ENCODE measurements at regions not wholly inside any gene's neighbourhood (a gene's known extent, or its start where the extent isn't known, plus 50 kb on each side); places are given as distances from the start of the nearest gene placed in this dataset.

DNA sequence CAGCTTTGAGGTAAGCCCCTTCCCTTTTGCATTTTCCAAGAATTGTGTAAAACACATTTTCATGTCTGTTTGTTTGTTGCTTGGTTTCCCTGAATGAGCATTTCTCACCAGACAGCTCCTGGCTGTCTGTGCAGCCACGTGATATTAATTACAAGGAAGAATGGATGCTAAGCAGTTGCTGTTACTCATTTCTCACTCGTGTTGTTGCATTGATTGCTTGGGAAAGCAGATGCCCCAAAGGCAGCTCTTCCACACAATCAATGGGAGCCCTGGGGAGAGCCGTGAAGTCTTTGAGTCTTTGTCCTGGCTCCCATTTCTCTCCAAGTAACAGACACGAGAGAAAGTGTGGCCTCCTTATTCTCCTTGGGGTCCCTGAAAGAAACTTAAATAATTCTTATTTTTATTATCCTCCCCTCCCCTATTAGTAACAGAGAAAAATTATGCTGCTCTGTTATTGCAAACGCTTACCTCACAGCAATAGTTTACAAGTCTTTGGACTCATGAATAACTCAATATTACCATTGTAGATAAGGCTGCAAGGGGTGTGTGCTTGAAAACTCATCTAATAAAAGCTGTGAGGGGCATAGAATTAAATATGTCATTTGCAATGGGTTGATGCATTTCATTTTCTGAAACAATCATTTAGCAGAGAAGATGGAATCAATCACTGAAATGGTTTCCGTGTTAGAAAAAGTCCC, 127.7 kb upstream of the CAMK1G start:
- no peak for DNase-seq

DNA sequence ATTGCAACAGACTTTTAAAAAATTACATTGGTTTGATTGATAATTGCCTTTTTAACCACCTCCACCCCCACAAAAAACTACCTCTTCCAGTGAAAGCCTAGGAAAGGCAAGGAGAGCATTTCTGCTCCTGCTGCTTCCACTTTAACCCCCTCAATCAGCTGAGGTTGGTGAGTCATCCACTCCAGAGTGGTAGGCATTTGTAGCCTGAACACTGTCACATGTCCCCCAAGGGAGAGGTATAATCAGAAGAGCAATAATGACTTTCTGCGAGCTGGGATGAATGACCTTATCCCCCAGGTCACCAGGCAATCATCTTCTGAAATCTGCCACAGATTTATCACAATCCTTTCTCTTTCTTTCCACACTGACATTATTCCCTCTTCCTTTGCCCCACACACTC, 126.6 kb upstream of the CAMK1G start:
- DNase-seq = no peak

DNA sequence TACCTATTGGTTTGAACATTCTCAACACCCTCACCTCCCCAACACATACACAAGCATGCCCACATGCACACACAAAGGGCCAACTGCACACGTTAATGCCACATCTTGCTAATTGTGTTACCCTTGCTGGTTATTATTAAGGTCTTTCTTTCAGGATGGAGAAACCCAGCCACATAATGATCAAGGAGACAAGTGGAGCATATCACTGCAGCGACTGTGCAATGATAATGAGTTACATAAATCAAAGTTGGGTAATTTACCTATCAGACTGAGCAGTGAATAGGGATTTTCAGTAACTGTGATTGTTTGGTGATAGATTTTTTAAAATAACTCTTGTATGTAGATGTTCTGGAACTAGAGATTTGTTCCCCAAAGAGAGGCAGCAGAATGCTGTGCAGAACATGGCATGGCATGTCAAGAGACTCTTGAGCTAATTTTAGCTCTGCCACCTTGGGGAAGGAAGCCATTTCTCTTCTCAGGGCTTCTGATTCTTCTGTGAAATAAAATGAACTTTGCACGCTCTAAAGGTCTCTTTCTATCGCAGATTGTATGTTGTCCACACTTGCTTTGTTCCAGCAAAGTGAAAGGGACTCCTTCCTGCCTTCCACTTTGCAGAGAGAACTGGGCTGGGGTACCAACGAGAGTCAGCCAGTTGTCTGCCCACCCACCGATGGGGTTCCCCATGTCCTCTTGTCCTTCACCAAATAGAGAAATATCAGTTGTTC, 126.0 kb upstream of the CAMK1G start:
- DNase-seq = no peak

DNA sequence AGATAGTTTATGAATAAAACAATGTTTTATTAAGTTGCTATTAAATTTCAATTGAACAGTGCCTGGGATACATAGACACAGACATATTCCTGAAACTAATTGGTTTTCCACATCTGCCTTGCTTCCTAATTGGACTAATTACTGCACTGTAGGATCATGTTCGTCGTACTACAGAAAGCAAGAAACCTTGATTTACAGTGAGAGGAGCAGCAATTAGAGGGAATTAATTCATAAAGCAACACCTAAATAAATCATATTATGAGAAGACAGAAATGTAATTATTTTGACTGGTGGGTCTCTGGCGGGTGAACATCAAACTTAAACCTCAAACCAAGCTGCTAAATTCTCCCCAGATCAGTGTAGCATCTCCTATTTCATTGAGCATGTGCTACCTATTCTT, 124.6 kb upstream of the CAMK1G start:
- no peak for DNase-seq

DNA sequence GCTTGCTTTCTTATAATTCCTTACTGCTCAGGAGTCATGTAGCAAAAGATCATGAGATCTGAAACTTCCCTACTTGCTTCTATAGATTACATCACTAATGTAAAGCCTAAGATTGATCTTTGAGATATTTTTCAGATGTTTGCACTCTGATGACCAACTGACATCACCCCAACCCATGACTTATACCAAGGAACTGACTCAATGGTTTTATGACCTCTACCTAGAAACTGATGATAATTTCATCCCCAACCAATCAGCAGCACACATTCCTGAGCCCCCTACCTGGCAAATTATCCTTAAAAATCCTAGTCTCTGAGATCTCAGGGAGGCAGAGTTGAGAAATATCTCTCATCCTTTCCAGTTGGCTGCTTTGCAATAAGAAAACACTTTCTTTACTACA, 122.3 kb upstream of the CAMK1G start:
- no peak for DNase-seq

DNA sequence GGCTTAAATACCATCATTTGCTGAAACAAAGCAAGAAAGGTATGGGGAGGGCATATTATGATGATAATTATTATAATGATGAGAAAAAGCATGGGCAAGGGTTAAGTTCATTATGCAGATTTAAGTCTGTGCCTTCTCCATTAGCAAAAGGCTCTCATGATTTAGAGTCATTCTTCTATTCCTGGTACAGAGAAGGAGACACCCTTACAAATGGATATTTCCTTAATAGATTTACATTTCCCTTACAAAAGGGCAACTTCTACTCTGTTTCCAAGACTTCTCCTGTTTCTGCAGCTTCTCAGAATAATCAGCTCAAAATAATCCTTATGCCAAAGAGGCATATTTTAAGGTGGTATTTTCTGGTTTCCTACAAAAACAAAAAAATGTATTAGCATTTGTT, 121.1 kb upstream of the CAMK1G start:
- no peak for DNase-seq

DNA sequence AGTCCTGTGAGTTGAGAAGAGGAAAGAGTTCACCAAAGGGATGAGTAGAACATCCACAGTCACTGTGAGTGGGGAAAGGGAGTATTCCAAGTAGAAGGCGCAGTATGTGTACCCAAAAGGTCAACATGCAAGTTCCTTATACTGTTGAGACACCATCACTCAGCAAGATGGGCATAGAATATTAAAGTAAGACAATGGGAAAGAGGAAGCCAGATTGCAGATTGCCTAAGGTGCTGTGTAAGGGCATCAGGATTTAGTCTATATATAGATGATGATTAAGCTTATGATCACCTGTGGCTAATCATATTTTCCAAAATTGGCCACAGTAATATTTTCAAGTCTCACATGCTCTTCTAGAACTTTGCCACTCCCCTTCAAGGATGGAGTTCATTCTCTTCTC, 120.1 kb upstream of the CAMK1G start:
- no peak for DNase-seq

DNA sequence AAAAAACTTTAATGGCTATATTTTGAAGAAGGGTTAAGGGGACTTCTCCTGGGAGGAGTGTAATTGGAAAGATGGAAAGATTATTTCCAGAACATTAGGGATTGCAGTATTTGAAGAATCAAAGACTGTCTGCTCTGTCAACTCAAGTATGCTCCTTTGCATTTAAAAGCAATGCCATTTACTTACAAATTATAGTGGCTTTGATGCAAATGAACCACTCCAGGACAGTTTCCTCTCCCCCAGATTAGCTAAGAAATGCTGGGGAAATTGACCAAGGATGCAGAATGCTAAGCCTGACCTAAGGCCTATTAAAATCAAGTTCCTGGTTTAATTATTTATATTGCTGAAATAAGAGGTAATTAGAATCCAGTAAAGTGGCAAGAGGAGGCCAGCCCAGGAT, 110.5 kb upstream of the CAMK1G start:
- no peak for DNase-seq

DNA sequence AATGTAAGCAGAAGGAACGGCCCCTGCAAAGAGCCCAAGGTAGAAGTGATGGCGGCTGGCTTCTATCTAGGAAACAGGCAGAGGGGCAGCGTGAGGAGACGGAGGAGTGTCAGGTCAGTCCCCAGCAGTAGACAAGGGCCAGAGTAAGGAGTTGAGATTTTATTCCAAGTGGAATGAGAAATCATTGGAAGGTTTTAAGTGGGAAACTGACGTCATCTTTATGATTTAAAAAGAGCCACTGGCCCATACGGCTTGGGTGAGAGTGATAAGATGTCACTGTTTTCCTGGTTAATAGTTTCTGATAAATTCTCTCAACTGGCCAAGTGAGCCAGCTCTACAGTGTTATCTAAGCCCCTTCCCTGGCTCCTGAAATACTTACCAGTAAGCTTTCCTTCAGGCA, 103.2 kb upstream of the CAMK1G start:
- DNase-seq = no peak

DNA sequence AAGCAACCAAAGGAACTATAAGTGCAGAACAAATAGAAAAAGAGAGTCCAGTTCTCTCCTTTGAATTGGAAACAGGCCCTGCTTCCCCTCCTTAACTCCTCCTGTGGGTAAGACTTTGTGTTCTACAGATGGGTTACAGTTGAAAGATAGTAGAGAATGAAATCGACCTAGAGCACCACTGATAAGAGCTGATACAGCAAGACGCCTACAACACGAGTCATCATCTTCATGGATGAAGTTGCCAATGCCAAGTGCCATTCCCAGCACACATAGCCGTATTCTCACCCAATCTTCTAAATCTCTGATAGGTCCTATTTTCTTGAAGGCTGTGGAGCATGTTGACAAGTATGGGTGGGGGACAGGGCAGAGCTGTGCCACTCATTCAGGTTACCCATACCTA, 99.8 kb upstream of the CAMK1G start:
- DNase-seq = no peak

DNA sequence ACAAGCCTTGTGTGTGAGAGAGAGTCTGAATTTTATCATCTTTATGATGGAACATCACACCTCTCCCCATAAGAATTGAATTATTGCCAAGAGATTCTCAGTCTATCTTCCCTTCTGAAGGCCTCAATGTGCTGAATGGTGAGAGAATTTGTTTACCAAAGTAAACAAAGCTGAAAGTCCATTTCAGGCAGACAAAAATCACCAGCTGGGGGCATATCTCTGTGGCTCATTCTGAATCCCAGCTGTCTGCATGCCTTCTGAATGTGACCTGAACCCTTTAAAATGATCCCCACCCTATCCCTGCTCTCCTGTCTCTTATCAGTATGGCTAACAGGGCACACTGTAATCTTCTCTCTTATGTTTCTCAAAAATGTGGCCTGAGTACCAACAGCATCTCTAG, 99.1 kb upstream of the CAMK1G start:
- DNase-seq = no peak

DNA sequence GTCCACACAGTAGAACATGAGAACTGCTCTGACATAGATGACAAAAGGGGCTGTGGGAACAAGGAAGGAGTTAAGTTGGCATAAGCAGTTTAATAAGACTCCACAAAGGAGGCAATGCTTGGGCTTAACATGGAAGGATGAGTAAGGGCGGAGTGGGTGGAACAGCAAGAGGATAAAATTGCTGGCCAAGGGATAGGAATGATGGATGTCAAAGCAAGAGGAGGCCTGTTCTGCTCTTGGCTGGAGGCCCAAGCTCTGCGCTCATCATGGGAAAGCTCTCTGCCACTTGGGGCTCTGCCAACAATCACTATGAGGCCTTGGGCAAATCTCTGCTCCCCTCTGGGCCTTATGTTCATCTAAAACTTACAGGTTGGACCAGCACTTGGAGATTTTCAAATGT, 98.3 kb upstream of the CAMK1G start:
- DNase-seq = no peak

DNA sequence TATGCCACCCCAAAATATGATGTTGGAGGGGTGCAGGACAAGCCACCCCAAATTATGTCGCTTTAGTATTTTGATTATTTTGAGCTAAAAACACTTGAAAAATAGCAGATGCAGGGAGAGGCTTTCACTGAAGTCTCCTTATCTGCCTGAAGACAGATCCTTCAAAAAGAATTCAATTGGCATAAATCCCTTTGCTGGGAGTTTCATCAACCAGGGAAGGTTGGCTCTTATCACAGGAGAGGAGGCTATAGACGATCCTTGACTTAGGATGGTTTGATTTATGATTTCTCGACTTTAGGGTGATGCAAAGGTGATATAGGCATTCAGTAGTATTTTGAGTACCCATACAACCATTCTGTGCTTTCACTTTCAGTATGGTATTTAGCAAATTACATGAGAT, 97.8 kb upstream of the CAMK1G start:
- DNase-seq = no peak

DNA sequence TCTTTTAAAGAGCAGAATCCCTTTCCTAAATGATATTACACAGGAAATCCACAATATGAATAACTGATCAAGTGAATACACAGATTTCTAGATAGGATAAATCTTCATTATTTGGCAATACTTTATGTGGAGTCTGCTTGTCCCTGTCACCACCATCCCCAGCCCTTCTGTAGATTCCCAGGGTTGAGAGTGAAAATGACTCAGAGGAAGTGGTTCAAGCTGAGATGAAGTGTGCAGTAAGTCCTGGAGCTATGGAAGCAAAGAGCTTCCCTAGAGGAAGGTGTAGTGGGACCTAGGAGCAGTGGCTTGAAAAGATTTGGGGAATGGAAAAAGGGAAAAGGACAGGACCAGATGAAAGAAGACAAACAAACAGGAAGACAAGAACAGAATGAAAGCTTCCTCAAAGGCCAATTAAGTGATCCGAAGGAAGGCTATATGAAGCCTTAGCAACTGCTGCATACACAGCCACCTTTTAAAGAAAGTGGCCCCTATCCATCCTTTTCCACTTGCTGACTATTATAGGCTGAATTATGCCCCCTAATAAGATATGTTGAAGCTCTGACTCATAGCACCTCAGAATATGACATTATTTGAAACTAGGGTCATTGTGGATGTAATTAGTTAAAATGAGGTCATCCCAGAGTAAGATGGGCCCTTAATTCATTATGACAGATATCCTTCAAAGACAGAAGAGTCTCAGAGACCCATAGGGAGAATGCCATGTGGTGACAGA, 96.5 kb upstream of the CAMK1G start:
- DNase-seq = no peak

DNA sequence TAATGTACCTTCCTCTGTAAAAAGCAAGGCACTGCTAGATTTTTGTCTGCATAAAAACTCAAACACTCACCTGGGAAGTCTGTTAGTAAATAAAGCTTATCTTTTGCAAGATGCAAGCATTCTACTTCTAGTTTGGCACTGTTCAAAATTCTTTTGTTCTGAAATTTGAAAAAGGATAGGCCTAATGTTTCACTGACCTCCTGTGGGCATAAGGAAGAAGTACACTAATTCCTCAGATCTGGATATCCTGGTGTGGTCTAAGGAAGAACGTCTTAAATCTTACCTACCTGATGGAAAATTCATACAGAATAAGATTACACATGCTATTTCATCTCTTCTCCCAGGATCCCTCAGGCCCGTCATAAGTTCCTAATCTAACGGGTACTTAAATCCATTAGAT, 93.5 kb upstream of the CAMK1G start:
- no peak for DNase-seq

DNA sequence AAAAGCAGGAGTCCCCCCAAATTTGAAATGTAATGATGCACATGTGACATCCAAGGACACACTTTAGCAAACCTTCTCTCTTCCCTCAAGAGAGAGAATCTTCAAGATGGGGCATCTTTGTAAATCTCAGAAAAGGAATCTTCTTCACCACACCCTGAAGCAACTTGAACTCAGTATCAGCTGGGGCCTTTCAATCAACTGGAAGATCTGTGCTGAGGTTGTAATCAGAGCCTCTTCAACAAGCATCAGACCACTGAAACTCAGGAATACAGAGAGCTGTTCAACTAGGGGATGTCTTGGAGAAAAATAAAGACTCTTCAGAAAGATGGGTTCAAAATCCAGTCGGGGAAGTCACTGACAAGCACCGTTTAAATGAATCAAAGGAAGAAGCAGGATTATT, 92.5 kb upstream of the CAMK1G start:
- DNase-seq = no peak

DNA sequence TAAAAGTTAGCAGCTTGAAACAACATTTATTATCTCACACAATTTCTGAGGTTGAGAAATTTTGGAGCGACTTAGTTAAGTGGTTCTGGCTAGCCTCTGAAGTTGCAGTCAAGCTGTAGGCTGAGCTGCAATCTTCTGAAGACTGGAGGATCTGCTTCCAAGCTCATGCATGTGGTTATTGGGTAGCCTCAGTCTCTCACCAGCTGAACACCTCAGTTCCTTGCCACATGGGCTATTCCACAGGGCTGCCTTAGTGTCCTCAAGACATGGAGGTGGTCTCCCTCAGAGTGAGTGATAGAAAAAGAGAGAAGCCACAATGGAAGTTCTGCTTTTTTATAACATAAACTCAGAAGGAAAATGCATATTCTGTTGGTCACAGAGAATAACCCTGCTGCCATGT, 92.0 kb upstream of the CAMK1G start:
- no peak for DNase-seq

DNA sequence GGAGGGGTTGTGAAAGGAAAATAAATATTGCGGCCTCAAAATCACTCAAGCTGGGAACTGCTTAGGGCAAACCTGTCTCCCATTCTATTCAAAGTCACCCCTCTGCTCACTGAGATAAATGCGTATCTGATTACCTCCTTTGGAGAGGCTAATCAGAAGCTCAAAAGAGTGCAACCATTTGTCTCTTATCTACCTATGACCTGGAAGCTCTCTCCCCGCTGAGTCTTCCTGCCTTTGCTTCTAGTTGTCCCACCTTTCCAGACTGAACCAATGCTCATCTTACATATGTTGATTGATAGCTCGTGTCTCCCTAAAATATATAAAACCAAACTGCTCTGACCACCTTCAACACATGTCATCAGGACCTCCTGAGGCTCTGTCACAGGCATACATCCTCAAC, 91.6 kb upstream of the CAMK1G start:
- no peak for DNase-seq

DNA sequence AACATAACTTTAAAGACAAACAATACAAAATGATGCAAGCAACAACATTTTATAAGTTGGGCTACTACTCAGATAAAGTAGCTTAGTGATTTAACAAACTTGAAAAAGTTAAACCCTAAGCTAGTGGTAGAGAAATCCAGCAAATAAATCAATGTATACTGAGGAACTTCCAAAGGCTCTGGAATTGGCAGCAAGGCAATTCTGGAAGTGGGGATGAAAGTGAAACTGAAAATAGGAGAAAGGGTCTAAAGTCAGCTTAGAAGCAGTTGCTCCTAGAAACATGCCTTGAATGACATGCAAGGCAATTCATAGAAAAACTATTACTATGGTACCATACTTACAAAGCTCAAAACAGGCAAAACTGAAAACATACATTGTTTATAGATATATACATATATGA, 90.0 kb upstream of the CAMK1G start:
- no peak for DNase-seq

DNA sequence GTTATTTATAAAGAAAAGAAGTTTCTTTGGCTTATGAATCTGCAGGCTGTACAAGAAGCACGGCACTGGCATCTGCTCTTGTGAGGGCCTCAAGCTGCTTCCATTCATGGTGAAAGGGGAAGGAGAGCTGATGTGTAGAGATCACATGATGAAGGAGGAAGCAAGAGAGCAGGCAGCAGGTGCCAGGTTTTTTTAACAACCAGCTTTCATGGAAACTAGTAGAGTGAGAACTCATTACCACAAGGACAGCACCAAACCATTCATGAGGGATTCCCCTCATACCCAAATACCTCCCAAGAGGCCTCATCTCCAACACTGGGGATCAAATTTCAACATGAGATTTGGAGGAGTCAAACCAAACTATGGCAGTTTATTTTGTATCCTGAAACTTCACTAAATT, 85.8 kb upstream of the CAMK1G start:
- no peak for DNase-seq

DNA sequence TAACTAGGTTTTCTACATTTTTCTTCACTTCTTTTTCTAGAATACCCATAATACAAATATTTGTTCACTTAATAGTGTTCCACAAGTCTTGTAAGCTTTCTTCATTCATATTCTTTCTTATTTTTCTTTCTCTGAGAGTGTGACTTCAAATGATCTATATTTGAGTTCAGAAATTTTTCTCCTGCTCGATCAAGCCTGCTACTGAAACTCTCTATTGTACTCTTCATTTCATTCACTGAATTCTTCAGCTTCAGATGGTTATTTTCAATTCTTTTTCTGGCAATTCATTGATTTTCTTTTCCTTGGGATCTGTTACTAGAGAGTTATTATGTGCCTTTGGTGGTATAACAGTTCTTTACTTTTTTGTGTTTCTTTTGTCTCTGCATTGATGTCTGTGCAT, 82.5 kb upstream of the CAMK1G start:
- DNase-seq = no peak

DNA sequence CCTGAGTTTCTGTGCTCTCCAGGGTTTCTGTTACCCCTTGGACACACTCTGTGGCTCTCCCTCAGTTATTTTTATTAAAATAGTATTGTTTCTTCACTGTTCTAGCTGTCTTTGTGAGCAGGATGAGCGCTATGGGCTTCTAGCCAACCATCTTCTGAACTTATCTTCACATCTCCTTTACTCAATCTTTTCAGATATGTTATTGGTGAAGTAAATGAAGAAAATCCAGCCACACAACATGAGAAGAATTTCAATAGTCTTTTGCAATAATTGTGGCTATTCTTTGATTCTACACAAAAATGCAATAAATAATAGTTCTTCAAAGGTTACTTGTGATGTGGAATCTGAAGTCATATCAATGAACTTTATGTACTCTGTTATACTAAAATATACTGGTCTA, 80.3 kb upstream of the CAMK1G start:
- no peak for DNase-seq

DNA sequence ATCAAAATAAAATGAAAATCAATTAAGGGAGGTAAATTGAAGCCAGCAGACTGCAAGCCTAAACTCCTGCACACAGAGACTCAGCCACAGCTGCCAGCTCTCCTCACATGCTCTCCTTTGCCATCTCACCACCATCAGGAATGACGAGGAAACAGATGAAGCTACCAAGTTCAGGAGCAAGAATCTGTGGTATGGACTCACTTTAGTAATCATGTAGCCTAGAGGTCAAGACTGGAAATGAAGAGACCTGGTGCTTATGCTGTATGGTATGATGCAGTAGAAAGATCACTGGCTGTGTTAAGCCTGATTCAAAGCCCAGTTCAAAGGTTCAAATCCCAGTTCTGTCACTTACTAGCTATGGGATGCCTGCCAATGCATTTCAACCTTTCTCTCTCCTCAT, 78.9 kb upstream of the CAMK1G start:
- DNase-seq = no peak

DNA sequence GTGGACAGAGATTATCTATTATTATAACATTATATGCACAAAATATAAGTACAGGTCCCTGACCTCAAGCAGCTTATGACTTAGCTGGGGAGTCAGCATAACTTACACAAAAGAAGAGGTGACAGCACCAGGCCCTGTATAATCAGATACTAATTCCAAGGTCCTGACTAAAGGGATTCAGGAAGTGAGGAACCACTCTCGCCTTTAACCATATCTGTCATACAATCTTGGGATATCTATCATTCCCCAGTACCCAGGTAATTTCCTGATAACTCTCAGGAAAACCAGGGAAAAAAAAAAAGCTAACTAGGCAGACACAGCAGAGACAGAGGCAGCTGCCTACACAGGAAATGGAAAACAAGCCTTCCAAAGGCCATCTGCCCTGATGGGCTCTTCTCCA, 78.5 kb upstream of the CAMK1G start:
- DNase-seq = no peak

Measured in MV-4-11 (cell line).